ENCODE measurements at regions not wholly inside any gene's neighbourhood (a gene's known extent, or its start where the extent isn't known, plus 50 kb on each side); places are given as distances from the start of the nearest gene placed in this dataset.

- no peak for DNase-seq (ENCODE audit: low read depth)
- H3K4me3 ChIP-seq (ENCODE audit: low read depth, low read length): no peak overlapping the region
- TF ChIP-seq CTCF (conservative IDR thresholded peaks at IDR 0.05; ENCODE audit: low read depth, low read length): no peak
These were observed 288.6 kb upstream of the CNTN6 start for GRCh38 chr3:804211-804610.

- DNase-seq (ENCODE audit: low read depth): no peak
- TF ChIP-seq CTCF (conservative IDR thresholded peaks at IDR 0.05; ENCODE audit: low read depth, low read length): no peak
- no peak overlapping the region for H3K4me3 ChIP-seq (ENCODE audit: low read depth, low read length)
These were observed 287.5 kb upstream of the CNTN6 start for GRCh38 chr3:805326-805725.

GRCh38 chr3:806006-806405, 286.8 kb upstream of the CNTN6 start:
- TF ChIP-seq CTCF (conservative IDR thresholded peaks at IDR 0.05; ENCODE audit: low read depth, low read length): no peak
- H3K4me3 ChIP-seq (ENCODE audit: low read depth, low read length): no peak overlapping the region
- no peak for DNase-seq (ENCODE audit: low read depth)

- H3K4me3 ChIP-seq (ENCODE audit: low read depth, low read length): no peak overlapping the region
- no peak for TF ChIP-seq CTCF (conservative IDR thresholded peaks at IDR 0.05; ENCODE audit: low read depth, low read length)
- no peak for DNase-seq (ENCODE audit: low read depth)
These were observed 276.2 kb upstream of the CNTN6 start for GRCh38 chr3:816605-817004.

- TF ChIP-seq CTCF (conservative IDR thresholded peaks at IDR 0.05; ENCODE audit: low read depth, low read length): no peak
- DNase-seq (ENCODE audit: low read depth): no peak
- no peak overlapping the region for H3K4me3 ChIP-seq (ENCODE audit: low read depth, low read length)
These were observed 258.1 kb upstream of the CNTN6 start for GRCh38 chr3:834679-835078.

GRCh38 chr3:835096-835495, 257.7 kb upstream of the CNTN6 start:
- DNase-seq (ENCODE audit: low read depth): no peak
- no peak overlapping the region for H3K4me3 ChIP-seq (ENCODE audit: low read depth, low read length)
- no peak for TF ChIP-seq CTCF (conservative IDR thresholded peaks at IDR 0.05; ENCODE audit: low read depth, low read length)

- no peak overlapping the region for H3K4me3 ChIP-seq (ENCODE audit: low read depth, low read length)
- no peak for TF ChIP-seq CTCF (conservative IDR thresholded peaks at IDR 0.05; ENCODE audit: low read depth, low read length)
- DNase-seq (ENCODE audit: low read depth): no peak
These were observed 252.8 kb upstream of the CNTN6 start for GRCh38 chr3:839981-840380.

Data from choroid plexus epithelial cell (primary cell).